Left hindlimb (tissue), 1 donor: ENCODE measurements at regions not wholly inside any gene's neighbourhood (a gene's known extent, or its start where the extent isn't known, plus 50 kb on each side); places are given as distances from the start of the nearest gene placed in this dataset.

Experiments
- DNase-seq: peaks from one replicate; pipeline ENCODE4 v3.0.0-alpha.2; 2018

DNA sequence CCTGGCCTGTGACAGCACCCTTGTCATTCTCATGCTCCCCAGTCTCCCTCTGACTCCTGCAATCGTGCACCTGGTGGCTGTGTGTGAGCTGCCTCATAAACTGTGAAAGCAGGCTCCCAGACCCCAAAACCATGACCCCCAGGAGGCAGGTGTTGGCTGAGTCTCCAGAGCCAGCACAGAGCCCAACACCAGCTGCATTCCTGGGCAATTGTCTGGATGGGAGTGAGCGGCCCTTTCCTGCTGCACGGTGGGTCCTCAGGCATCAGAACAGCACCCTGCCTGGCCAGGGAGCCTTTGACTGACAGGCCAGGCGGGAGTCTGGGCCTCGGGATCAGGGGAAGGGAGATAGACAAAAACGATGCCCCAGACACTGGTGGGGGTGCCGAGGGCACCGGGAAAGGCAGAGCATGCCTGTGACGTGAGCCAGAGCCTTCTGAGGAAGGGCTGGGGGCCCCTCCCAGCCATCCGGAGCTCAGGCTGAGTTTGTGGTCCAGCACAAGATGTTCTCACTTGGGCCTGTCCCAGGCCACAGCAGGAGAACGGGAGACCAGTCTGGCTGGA lies 135.1 kb upstream of the GPC1 start:
- no peak for DNase-seq

GRCh38 chr2:240300840-240301239 lies 134.6 kb upstream of the GPC1 start:
- DNase-seq = no peak

- DNase-seq = no peak
Measured at GRCh38 chr2:240301256-240301795, 134.1 kb upstream of the GPC1 start.

GRCh38 chr2:240302041-240302440 lies 133.4 kb upstream of the GPC1 start:
- DNase-seq = no peak

DNA sequence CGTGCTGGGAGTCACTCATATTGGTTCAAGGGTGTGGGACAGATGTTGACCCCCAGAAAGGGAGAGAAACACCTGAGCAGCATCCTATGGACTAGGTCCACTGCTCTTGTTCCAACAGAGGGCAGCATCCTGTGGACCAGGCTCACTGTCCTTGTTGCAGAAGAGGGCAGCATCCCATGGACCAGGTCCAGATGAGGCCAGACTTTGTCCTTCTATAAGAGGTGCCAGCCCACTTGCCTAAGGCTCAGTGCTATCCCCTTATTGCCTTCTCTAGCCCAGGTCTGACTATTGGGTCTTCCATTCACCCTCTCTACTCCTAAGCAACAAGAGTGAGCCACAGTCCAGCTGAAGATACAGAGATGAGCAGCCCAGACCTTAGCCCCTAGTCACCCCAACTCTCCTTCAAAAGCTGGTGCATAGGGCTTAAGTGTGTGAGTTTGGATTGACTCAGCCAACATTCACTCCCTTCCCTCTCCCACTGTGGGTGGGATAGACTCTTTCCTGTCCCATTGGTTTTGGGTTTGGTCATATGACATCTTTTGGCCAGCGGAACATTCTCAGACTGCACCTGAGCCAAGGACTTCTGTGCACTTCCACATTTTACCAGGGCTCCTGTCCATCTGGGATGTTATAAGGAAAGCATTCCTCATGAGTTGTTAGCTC lies 132.4 kb upstream of the GPC1 start:
- DNase-seq = no peak

GRCh38 chr2:240303896-240304745 lies 131.3 kb upstream of the GPC1 start:
- DNase-seq = no peak

DNA sequence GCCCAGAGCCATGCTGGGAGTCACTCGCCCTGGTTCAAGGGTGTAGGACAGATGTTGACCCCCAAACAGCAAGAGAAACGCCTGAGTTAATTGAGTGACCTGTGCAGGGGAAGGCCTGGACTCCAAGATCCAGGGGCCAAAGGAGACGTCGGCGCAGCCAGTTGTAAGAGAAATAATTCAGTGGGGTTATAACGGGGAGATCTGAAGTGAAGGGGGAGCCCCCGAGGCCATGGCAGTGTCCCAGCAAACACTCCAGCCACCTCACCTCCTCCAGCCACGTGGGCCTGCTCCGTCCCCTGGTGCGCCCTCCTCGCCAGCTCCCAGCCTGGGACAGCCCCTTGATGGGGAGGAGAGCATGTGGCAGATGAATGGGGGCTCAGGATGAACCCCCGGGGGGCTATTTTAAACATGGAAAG lies 130.7 kb upstream of the GPC1 start:
- no peak for DNase-seq

DNA sequence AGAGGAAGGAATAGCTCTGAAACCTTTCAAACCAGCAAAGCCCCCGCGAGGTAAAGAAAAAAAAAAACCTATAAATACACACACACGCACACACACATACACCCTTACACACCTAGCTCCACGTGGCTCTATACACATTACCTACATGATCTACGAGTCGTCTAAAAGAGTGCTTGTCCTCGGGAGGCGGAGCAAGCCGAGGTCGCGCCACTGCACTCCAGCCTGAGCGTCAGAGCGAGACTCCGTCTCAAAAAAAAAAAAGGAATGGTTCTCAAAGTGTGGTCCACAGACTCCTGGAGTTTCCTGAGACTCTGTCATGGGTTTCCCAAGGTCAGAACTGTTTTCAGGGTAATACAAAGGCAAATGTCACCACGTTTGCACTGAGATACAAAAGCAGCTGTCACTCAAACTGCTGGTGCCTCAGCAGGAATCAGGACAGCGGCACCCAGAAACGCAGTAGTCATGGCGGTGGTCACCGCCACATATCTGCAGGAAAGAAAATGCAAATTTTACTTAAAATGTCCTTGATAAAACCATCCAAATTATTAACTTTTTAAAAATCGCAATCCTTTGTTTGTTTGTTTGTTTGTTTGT lies 130.0 kb upstream of the GPC1 start:
- DNase-seq = no peak

GRCh38 chr2:240306185-240306584 lies 129.3 kb upstream of the GPC1 start:
- no peak for DNase-seq

- no peak for DNase-seq
Measured at GRCh38 chr2:240308111-240308651, 127.3 kb upstream of the GPC1 start.

- DNase-seq = no peak
Measured at GRCh38 chr2:240309214-240309613, 126.2 kb upstream of the GPC1 start.

DNA sequence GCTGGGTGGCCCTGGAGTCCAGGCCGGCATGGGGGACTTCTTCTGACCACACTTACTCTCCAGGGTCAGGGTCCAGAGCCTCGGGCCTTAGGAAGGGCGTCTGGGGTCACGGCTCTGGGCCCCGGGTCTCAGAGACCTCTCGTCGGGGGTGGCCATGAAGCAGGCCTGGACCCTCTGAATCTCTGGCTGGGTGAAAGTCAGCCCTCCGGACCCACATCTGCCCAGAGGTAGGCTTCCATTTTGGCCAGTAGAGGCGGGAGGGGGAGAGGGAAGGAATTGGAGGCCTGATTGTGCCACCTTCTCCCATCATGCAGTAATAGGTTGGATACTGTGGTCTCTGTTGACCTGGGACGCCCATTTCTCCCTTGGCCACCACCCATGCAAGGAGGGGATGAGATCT lies 125.3 kb upstream of the GPC1 start:
- no peak for DNase-seq

DNA sequence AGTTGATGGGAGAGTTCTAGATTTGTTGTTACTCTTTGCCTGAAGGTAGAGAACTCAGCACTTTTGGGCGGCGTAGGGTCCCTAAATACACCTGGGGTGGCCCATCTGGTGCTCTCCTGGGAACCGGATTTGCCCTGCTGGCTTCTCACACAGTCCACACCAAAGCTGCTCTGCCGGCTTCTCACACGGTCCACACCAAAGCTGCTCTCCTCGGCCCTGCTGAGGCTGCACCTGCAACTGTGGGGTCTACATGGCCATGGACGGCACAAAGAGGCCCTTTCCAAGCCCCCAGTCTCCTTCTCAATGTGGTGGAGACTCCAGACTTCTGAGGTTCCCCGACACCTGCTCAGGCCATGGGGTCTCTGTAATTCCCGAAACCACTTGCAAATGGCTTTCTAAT lies 124.8 kb upstream of the GPC1 start:
- no peak for DNase-seq

DNA sequence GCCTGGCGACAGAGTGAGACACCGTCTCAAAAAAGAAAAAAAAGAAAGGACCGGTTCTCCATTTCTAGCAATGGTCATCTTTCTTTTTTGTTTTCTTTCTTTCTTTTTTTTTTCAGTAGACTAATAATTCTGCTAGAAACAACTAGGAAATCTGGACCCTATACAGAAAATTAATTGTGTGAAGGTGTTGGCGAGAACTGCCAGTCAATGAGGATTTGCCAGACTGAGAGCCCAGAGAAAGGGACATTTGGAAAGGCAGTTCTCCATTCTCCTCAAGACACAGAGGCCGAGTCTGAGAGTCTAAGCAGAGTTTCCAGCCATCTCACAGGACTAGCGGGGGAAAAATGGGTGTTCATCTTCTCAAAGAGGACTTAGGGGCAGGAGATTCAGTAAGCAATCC lies 123.6 kb upstream of the GPC1 start:
- DNase-seq = no peak

DNA sequence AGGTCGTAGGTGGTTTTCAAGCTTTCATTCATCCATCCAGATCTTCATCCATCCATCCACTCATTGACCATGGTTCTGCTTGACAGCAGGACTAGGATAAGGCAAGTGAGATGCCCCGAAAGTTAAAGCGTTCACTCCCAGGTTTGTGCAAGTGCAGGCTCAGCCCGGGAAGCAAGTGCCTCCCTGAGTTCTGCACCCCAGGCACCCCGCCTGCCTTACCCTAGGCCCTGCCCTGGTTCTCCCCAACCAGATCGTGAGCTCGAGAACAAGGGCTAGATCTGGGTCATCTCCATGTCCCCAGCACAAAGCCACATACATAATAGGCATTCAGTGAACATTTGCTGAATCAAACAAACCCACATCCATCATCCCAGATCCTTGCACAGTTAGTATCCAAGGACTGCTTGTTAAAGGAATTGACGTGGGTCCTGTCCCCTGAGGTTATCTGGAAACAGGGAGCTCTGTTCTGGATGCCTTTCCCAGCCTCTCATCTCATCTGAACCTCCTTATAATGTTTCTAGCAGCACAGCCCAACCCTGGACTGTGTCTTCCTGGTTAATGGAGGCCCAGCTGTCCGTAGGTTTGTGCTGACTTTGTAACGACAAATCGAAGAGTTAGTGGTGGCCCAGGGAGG lies 116.1 kb upstream of the GPC1 start:
- no peak for DNase-seq

- DNase-seq = no peak
Measured at GRCh38 chr2:240319855-240320203, 115.6 kb upstream of the GPC1 start.

- no peak for DNase-seq
Measured at GRCh38 chr2:240320204-240320993, 115.1 kb upstream of the GPC1 start.

GRCh38 chr2:240322231-240322955 lies 113.1 kb upstream of the GPC1 start:
- no peak for DNase-seq

DNA sequence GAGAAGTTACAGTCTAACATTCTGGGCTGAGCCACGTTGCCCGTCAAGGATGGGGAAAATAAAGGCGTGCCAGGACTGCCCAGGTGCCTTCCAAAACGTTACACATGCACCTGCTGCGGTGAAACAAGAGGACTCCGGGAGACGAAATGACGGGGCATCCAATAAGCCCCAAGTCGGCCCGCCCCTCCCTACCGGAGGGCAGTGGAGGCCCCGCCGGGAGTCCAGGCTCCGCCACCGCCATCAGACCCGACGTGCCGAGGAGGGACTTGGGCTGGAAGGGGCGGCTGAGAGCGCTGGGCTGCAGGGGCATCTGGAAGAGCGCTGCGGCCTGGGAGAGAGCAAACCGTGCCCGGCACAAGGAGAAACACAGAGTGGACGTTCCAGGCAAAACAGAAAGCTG lies 112.5 kb upstream of the GPC1 start:
- no peak for DNase-seq

DNA sequence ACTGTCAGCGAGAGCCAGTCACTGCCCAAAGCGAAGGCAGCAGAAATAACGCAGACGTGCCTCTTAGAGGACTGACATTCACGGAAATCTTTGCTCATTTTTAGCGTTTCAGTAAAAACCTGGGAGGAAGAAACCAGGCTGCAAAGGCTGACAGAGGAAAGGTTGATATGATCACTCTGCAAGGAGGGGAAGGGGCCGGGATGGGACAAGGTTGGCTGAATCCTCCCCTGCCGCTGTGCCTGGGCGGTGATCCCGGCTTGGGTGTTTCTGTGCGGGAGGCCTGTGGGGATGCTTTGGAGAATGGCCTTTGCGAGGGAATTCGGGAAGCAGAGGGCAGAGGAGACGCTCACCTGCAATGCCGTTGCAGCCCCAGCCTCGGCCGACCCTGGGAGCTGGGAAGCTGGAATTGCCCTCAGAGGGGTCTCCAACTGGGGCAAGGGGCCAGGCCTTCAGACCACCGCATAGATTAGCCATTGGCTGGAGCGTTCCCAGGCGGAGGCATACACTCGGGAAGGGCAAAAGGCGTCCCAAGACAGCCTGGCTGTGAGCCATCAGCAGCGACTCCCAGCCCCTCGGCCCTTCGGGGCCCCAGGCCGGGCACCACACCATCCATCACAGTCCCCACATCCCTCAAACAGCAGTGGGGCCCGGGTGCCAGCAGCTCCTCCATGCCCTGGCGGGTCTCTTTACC lies 111.7 kb upstream of the GPC1 start:
- DNase-seq = no peak
